SKM-1 treated with dmso at 0.1 percent for 144 hours (cell line): ENCODE measurements at regions not wholly inside any gene's neighbourhood (a gene's known extent, or its start where the extent isn't known, plus 50 kb on each side); places are given as distances from the start of the nearest gene placed in this dataset.
"Not testable (repeated sequence)": the region's sequence is repeated elsewhere in the genome, so short reads cannot be mapped to it uniquely, and the experiment has no call there.

ENCODE experiments used
- DNase-seq: peaks from one replicate; lab custom pipeline; 2025; ENCODE audit not compliant: unreplicated experiment; lab: John Stamatoyannopoulos, UW

GRCh38 chr1:99361406-99361805 lies 97.1 kb downstream of the PLPPR4 start:
- DNase-seq, result no peak

GRCh38 chr1:99363531-99363930 lies 99.2 kb downstream of the PLPPR4 start:
- DNase-seq, result no peak

GRCh38 chr1:99365141-99365540 lies 100.8 kb downstream of the PLPPR4 start:
- DNase-seq, result no peak

- DNase-seq, result no peak
Measured at GRCh38 chr1:99365545-99365944, 101.3 kb downstream of the PLPPR4 start.

GRCh38 chr1:99369154-99369553 lies 104.9 kb downstream of the PLPPR4 start:
- DNase-seq, result no peak

GRCh38 chr1:99370476-99370875 lies 106.2 kb downstream of the PLPPR4 start:
- peak; percentile 69 for DNase-seq

GRCh38 chr1:99371413-99371812 lies 107.1 kb downstream of the PLPPR4 start:
- DNase-seq, result no peak

GRCh38 chr1:99374109-99374508 lies 109.8 kb downstream of the PLPPR4 start:
- DNase-seq, result peak; percentile 45

GRCh38 chr1:99374693-99375092 lies 110.4 kb downstream of the PLPPR4 start:
- DNase-seq, result not testable (repeated sequence)

- DNase-seq, result no peak
Measured at GRCh38 chr1:99384021-99384420, 119.7 kb downstream of the PLPPR4 start.

- DNase-seq, result no peak
Measured at GRCh38 chr1:99385852-99386251, 121.6 kb downstream of the PLPPR4 start.

GRCh38 chr1:99396389-99396788 lies 132.1 kb downstream of the PLPPR4 start:
- DNase-seq, result no peak

- no peak for DNase-seq
Measured at GRCh38 chr1:99397029-99397428, 132.7 kb downstream of the PLPPR4 start.

- DNase-seq, result no peak
Measured at GRCh38 chr1:99397863-99398262, 133.6 kb downstream of the PLPPR4 start.

- not testable (repeated sequence) for DNase-seq
Measured at GRCh38 chr1:99401556-99401955, 137.3 kb downstream of the PLPPR4 start.

GRCh38 chr1:99404399-99404798 lies 140.1 kb downstream of the PLPPR4 start:
- not testable (repeated sequence) for DNase-seq

- not testable (repeated sequence) for DNase-seq
Measured at GRCh38 chr1:99405325-99405724, 141.0 kb downstream of the PLPPR4 start.

- DNase-seq, result no peak
Measured at GRCh38 chr1:99407018-99407417, 142.7 kb downstream of the PLPPR4 start.

GRCh38 chr1:99424087-99424486 lies 159.8 kb downstream of the PLPPR4 start:
- no peak for DNase-seq

- DNase-seq, result no peak
Measured at GRCh38 chr1:99429754-99430153, 165.5 kb downstream of the PLPPR4 start.

GRCh38 chr1:99438656-99439230 lies 174.5 kb downstream of the PLPPR4 start:
- no peak for DNase-seq

GRCh38 chr1:99439433-99440075 lies 175.3 kb downstream of the PLPPR4 start:
- DNase-seq, result no peak
